ENCODE measurements at regions not wholly inside any gene's neighbourhood (a gene's known extent, or its start where the extent isn't known, plus 50 kb on each side); places are given as distances from the start of the nearest gene placed in this dataset.

DNA sequence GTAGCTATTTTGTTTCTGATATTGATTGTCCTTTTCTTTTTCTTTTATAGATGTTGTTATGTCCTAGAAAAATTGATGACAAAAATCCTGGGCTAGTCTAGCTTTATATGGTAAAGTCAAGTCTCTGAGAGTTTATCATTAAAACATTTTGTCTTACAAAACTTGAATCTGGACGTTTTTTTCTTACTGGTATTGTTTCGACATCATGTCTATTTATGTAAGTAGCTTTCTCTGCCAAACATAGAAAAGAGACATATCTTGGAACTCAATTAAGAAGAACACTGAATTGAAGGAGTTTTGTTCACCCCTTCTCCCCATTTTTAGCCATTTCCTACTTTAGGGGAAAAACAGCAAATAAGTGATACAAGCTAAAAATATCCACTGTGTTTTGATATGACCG lies 151.5 kb downstream of the ISOC1 start:
- TF ChIP-seq ZNF274 (IDR thresholded peaks at IDR 0.05; ENCODE audit: low read depth, low read length) (no peak), SUZ12 (IDR thresholded peaks at IDR 0.05; ENCODE audit: extremely low read depth, insufficient read depth, insufficient read length) (no peak)
